ENCODE measurements at regions not wholly inside any gene's neighbourhood (a gene's known extent, or its start where the extent isn't known, plus 50 kb on each side); places are given as distances from the start of the nearest gene placed in this dataset.

- DNase-seq (no peak), ATAC-seq (ENCODE audit: low read depth) (no peak)
- Mint-ChIP-seq H3K4me1 (no peaks in the 10 kb centered on the region), H3K27ac (no peak overlapping the region), H3K27me3 (no peaks in the 10 kb centered on the region), H3K9me3 (peaks cover 2% of the 10 kb centered on the region), H3K4me3 (no peak overlapping the region), H3K36me3 (ENCODE audit: low read depth) (no peaks in the 10 kb centered on the region)
- intact Hi-C loops (cut with micrococcal nuclease), result no loop called here
- no peak for TF ChIP-seq CTCF (IDR thresholded peaks at IDR 0.05)
- CTCF ChIA-PET, result no interaction called here
- POLR2A ChIA-PET, result no interaction called here
Observed at GRCh38 chr2:142332196-142332595, 201.4 kb upstream of the LRP1B start.

GRCh38 chr2:142330458-142330857 lies 199.6 kb upstream of the LRP1B start:
- Mint-ChIP-seq H3K36me3 (ENCODE audit: low read depth) (no peaks in the 10 kb centered on the region), H3K27me3 (no peaks in the 10 kb centered on the region), H3K4me3 (no peak overlapping the region), H3K9me3 (peaks cover 2% of the 10 kb centered on the region), H3K4me1 (no peaks in the 10 kb centered on the region), H3K27ac (no peak overlapping the region)
- DNase-seq (no peak), ATAC-seq (ENCODE audit: low read depth) (no peak)
- intact Hi-C loops (cut with micrococcal nuclease), result no loop called here
- no peak for TF ChIP-seq CTCF (IDR thresholded peaks at IDR 0.05)
- ChIA-PET CTCF (no interaction called here), POLR2A (no interaction called here)

- Mint-ChIP-seq H3K4me3 (no peak overlapping the region), H3K36me3 (ENCODE audit: low read depth) (no peaks in the 10 kb centered on the region), H3K4me1 (no peaks in the 10 kb centered on the region), H3K27me3 (no peaks in the 10 kb centered on the region), H3K9me3 (no peaks in the 10 kb centered on the region), H3K27ac (no peak overlapping the region)
- no peak for TF ChIP-seq CTCF (IDR thresholded peaks at IDR 0.05)
- intact Hi-C loops (cut with micrococcal nuclease), result no loop called here
- DNase-seq (no peak), ATAC-seq (ENCODE audit: low read depth) (no peak)
- POLR2A ChIA-PET, result interaction anchor here (0.6 kb wide), 1 partner anchor 365 kb away, joined by 3 read pairs; no protein-coding TSS in a partner anchor
- CTCF ChIA-PET, result no interaction called here
Observed at GRCh38 chr2:142325870-142326269, 195.1 kb upstream of the LRP1B start.

GRCh38 chr2:142323206-142323605 lies 192.4 kb upstream of the LRP1B start:
- Mint-ChIP-seq H3K4me1 (no peaks in the 10 kb centered on the region), H3K36me3 (ENCODE audit: low read depth) (no peaks in the 10 kb centered on the region), H3K9me3 (no peaks in the 10 kb centered on the region), H3K27ac (no peak overlapping the region), H3K27me3 (no peaks in the 10 kb centered on the region), H3K4me3 (no peak overlapping the region)
- ChIA-PET POLR2A (no interaction called here), CTCF (no interaction called here)
- ATAC-seq (ENCODE audit: low read depth) (no peak), DNase-seq (no peak)
- intact Hi-C loops (cut with micrococcal nuclease), result no loop called here
- no peak for TF ChIP-seq CTCF (IDR thresholded peaks at IDR 0.05)

- DNase-seq (no peak), ATAC-seq (ENCODE audit: low read depth) (no peak)
- Mint-ChIP-seq H3K9me3 (no peaks in the 10 kb centered on the region), H3K27ac (no peak overlapping the region), H3K4me3 (no peak overlapping the region), H3K4me1 (no peaks in the 10 kb centered on the region), H3K36me3 (ENCODE audit: low read depth) (no peaks in the 10 kb centered on the region), H3K27me3 (no peaks in the 10 kb centered on the region)
- intact Hi-C loops (cut with micrococcal nuclease), result no loop called here
- POLR2A ChIA-PET, result no interaction called here
- no peak for TF ChIP-seq CTCF (IDR thresholded peaks at IDR 0.05)
- CTCF ChIA-PET, result no interaction called here
Observed at GRCh38 chr2:142321706-142322280, 191.0 kb upstream of the LRP1B start.
